GM18951 (cell line): ENCODE measurements at regions not wholly inside any gene's neighbourhood (a gene's known extent, or its start where the extent isn't known, plus 50 kb on each side); places are given as distances from the start of the nearest gene placed in this dataset.

ENCODE experiments used
- POLR2A ChIP-seq: IDR thresholded peaks from 4 replicates; pipeline ENCODE4 v1.6.1; 2011; ENCODE audit warnings: mild to moderate bottlenecking; ENCODE audit not compliant: insufficient read length, insufficient read depth; ENCODE audit errors: extremely low read depth
- in situ Hi-C: fragments of 300-500 bp; cut with MboI; formaldehyde crosslinking; loops from one replicate; pipeline ENCODE4 v1.12.0; 2022; ENCODE audit warnings: low sequenced_read_pairs, mixed read lengths, inconsistent platforms; ENCODE audit not compliant: unreplicated experiment

DNA sequence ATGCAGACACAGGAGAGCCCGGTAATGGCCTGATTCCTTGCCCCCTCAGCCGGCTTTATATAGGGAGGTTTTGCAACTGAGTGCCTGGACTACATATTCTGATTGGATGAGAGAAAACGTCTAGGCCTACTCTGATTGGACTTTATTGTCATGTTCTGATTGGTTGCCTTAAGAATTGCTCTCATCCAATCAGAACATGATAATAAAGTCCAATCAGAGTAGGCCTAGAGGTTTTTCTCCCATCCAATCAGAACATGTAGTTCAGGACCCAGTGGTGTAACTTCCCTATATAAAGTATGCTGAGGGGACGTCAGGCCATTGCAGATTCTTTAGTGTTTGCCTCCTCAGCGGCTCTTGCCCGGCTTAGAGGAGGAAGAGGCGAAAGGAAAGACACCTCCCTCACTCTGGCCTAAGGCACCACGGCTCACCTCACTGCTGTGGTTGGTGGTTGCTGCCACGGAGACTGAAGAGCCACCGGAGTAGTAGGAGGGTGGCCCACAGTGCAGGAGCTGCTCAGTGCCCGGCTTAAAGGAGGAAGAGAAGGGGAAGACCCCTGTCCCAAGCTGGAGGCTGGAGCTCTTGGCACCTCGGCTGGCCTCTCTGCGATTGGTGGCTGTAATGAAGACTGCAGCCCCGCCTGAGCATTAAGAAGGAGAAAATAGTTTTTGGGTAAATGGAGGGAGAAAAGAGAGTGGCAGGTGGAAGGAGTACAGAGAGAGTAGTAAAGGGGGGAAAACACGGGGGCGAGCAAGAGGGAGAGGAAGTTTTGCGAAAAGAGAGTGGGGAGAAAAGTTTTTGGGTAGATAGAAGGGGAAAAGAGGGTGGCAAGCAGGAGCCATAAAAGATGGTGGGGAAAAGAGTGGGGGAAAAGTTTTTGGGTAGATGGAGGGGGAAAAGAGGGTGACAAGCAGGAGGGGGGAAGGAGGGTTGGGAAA is 116.7 kb upstream of the SERPIND1 start:
- in situ Hi-C loops: loop anchor here (25.0 kb wide), 1 partner anchor 1455 kb away; no protein-coding TSS in a partner anchor
- TF ChIP-seq POLR2A: no peak
